ENCODE measurements at regions not wholly inside any gene's neighbourhood (a gene's known extent, or its start where the extent isn't known, plus 50 kb on each side); places are given as distances from the start of the nearest gene placed in this dataset.

DNA sequence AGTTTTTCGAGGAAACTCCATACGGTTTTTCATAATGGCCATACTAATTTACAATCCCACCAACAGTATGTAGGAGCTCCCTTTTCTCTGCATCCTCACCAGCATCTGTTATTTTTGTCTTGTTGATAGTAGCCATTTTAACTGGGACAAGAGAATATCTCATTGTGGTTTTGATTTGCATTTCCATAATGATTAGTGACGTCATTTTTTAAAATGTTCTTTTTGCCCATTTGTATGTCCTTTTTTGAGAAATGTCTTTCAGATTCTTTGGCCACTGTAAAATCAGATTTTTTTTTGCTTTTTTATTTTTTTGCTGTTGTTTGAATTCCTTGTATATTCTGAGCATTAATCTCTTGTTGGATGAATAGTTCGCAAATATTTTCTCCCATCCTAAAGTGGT is 243.9 kb downstream of the TRIML1 start:
- intact Hi-C loops (cut with micrococcal nuclease): no loop called here
- Histone ChIP-seq H4K91ac (ENCODE audit: insufficient read depth, low read depth, low read length) (no peak overlapping the region), H2BK5ac (ENCODE audit: low read depth, low read length, poor library complexity, severe bottlenecking) (no peak overlapping the region), H2BK15ac (ENCODE audit: low read depth, low read length) (no peak overlapping the region), H3K9ac (ENCODE audit: low read depth, low read length) (no peak overlapping the region), H3K36me3 (ENCODE audit: control insufficient read depth, insufficient read depth, low read length) (no peaks in the 10 kb centered on the region), H3K27ac (ENCODE audit: insufficient read depth, low read length) (no peak overlapping the region), H3K79me1 (ENCODE audit: low read depth in 1 of 2, low read length in 2 of 2) (no peaks in the 10 kb centered on the region), H3K18ac (ENCODE audit: low read depth, low read length) (no peak overlapping the region), H3K4me1 (ENCODE audit: control insufficient read depth, insufficient read depth, low read length) (no peaks in the 10 kb centered on the region), H2AK5ac (ENCODE audit: low read depth, low read length) (no peak overlapping the region), H3K4me3 (ENCODE audit: insufficient read depth, low read depth, low read length) (no peak overlapping the region), H3K4me2 (ENCODE audit: low read depth, low read length) (no peak overlapping the region), H3K23ac (ENCODE audit: low read depth, low read length) (no peak overlapping the region), H4K20me1 (ENCODE audit: insufficient read depth, low read length) (no peaks in the 10 kb centered on the region), H3K4ac (ENCODE audit: low read depth, low read length) (no peak overlapping the region), H4K8ac (ENCODE audit: low read depth in 2 of 2, low read length in 2 of 2) (no peak overlapping the region), H3K9me1 (ENCODE audit: insufficient read depth, low read length) (no peaks in the 10 kb centered on the region), H2AK9ac (replicated peaks; ENCODE audit: low read depth, low read length, poor library complexity) (no peak overlapping the region), H2BK20ac (ENCODE audit: low read depth, low read length) (no peak overlapping the region), H3K14ac (replicated peaks; ENCODE audit: low read depth, low read length) (no peak overlapping the region), H3K9me3 (ENCODE audit: control insufficient read depth, insufficient read depth, low read length) (0 out of 2 replicates have a peak, but pooled peaks cover 3% of the 10 kb centered on the region), H3K27me3 (ENCODE audit: control insufficient read depth, insufficient read depth, low read length) (no peaks in the 10 kb centered on the region), H4K5ac (ENCODE audit: low read depth, low read length) (no peak overlapping the region), H3K56ac (ENCODE audit: extremely low read depth, insufficient read depth, low read length) (no peak overlapping the region), H2BK120ac (ENCODE audit: low read depth, low read length) (no peak overlapping the region), H2AFZ (replicated peaks; ENCODE audit: low read length, poor library complexity) (no peak overlapping the region)
- no TSS peak for BruUV-seq (replicated peaks)
- CTCF ChIA-PET: interaction anchor here (0.5 kb wide), 1 partner anchor 1075 kb away, joined by 3 read pairs; no protein-coding TSS in a partner anchor
- no CpG with 5 or more reads among the region's 4 CpGs for WGBS, 2 experiments (ENCODE audit: extremely low coverage in 2 of 2, insufficient read length in 1 of 2)
- ATAC-seq (ENCODE audit: low read depth): no peak
- in situ Hi-C loops (cut with MboI; ENCODE audit: low sequenced_read_pairs): no loop called here
- DNase-seq: no peak
- dilution Hi-C loops (cut with HindIII; ENCODE audit: low sequenced_read_pairs, unreplicated experiment): no loop called here
- TF ChIP-seq RFX5 (IDR thresholded peaks at IDR 0.05; ENCODE audit: low read depth, low read length): no peak
- TF ChIP-seq CTCF (conservative IDR thresholded peaks at IDR 0.05; ENCODE audit: low read depth, low read length): no peak
- no peak for TF ChIP-seq POLR2A (IDR thresholded peaks at IDR 0.05; ENCODE audit: low read depth, low read length)
- TF ChIP-seq RAD21 (IDR thresholded peaks at IDR 0.05; ENCODE audit: low read length): no peak
- TF ChIP-seq SMC3 (IDR thresholded peaks at IDR 0.05; ENCODE audit: low read depth, low read length): no peak
- TF ChIP-seq, protein P1, sequence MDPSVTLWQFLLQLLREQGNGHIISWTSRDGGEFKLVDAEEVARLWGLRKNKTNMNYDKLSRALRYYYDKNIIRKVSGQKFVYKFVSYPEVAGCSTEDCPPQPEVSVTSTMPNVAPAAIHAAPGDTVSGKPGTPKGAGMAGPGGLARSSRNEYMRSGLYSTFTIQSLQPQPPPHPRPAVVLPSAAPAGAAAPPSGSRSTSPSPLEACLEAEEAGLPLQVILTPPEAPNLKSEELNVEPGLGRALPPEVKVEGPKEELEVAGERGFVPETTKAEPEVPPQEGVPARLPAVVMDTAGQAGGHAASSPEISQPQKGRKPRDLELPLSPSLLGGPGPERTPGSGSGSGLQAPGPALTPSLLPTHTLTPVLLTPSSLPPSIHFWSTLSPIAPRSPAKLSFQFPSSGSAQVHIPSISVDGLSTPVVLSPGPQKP (IDR thresholded peaks at IDR 0.05; ENCODE audit: borderline replicate concordance, low read depth, low read length): no peak
- no peak for TF ChIP-seq RCOR1 (IDR thresholded peaks at IDR 0.05; ENCODE audit: insufficient replicate concordance, low read length)
- no peak for TF ChIP-seq MAFK (IDR thresholded peaks at IDR 0.05; ENCODE audit: low read depth, low read length)
- no peak for TF ChIP-seq MXI1 (IDR thresholded peaks at IDR 0.05; ENCODE audit: borderline replicate concordance, low read depth, low read length)
- no peak for TF ChIP-seq CEBPB (IDR thresholded peaks at IDR 0.05; ENCODE audit: low read depth, low read length)
- POLR2A ChIA-PET (ENCODE audit: unreplicated experiment): no interaction called here

Data from IMR-90 (cell line).